ENCODE measurements at regions not wholly inside any gene's neighbourhood (a gene's known extent, or its start where the extent isn't known, plus 50 kb on each side); places are given as distances from the start of the nearest gene placed in this dataset.

DNA sequence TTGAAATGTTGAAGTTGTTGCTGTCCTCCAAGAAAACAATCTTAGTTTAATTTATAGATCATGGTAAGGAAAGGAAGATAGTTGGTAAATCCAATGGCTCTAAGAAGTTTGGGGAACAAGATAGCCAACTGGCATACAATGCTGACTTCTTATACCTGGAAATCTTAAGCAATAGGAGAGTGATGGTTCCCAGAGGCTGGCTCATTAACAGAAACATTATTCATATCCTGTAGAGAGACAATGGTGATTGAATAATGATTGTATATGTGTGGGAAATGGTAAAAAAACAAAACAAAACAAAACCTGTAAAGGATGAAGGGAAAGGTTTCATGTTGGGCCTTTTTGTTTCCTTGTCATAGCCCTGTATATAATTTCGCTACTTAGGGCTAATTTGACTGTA is 174.9 kb upstream of the CTSO start:
- H3K4me2 ChIP-seq (ENCODE audit: low read depth, low read length, poor library complexity, severe bottlenecking), result no peak overlapping the region
- no peaks in the 10 kb centered on the region for H3K9me3 ChIP-seq (ENCODE audit: insufficient read depth, low read length)
- no peaks in the 10 kb centered on the region for H3F3A ChIP-seq (ENCODE audit: insufficient read depth)
- no peak overlapping the region for H2AFZ ChIP-seq (ENCODE audit: low read depth, low read length, severe bottlenecking)
- no peaks in the 10 kb centered on the region for H3K36me3 ChIP-seq (ENCODE audit: low read length)
- H3K9me2 ChIP-seq (replicated peaks; ENCODE audit: insufficient read depth, low read length), result no peaks in the 10 kb centered on the region
- no peak overlapping the region for H3K4me3 ChIP-seq (ENCODE audit: insufficient read depth, low read length, poor library complexity, severe bottlenecking)
- no peak overlapping the region for H3K9ac ChIP-seq (ENCODE audit: low read length)
- H3K27me3 ChIP-seq (ENCODE audit: low read length), result no peaks in the 10 kb centered on the region
- TF ChIP-seq, protein P1, sequence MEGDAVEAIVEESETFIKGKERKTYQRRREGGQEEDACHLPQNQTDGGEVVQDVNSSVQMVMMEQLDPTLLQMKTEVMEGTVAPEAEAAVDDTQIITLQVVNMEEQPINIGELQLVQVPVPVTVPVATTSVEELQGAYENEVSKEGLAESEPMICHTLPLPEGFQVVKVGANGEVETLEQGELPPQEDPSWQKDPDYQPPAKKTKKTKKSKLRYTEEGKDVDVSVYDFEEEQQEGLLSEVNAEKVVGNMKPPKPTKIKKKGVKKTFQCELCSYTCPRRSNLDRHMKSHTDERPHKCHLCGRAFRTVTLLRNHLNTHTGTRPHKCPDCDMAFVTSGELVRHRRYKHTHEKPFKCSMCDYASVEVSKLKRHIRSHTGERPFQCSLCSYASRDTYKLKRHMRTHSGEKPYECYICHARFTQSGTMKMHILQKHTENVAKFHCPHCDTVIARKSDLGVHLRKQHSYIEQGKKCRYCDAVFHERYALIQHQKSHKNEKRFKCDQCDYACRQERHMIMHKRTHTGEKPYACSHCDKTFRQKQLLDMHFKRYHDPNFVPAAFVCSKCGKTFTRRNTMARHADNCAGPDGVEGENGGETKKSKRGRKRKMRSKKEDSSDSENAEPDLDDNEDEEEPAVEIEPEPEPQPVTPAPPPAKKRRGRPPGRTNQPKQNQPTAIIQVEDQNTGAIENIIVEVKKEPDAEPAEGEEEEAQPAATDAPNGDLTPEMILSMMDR (IDR thresholded peaks at IDR 0.05; ENCODE audit: insufficient read depth, low read length, poor library complexity, severe bottlenecking), result no peak
- TF ChIP-seq EZH2phosphoT487 (conservative IDR thresholded peaks at IDR 0.05; ENCODE audit: low read length), result no peak
- H3K27ac ChIP-seq (ENCODE audit: low read depth, low read length), result no peak overlapping the region
- H4K20me1 ChIP-seq (ENCODE audit: low read depth, low read length), result no peaks in the 10 kb centered on the region
- H3K79me2 ChIP-seq (ENCODE audit: insufficient read depth, low read length), result no peaks in the 10 kb centered on the region

DNA sequence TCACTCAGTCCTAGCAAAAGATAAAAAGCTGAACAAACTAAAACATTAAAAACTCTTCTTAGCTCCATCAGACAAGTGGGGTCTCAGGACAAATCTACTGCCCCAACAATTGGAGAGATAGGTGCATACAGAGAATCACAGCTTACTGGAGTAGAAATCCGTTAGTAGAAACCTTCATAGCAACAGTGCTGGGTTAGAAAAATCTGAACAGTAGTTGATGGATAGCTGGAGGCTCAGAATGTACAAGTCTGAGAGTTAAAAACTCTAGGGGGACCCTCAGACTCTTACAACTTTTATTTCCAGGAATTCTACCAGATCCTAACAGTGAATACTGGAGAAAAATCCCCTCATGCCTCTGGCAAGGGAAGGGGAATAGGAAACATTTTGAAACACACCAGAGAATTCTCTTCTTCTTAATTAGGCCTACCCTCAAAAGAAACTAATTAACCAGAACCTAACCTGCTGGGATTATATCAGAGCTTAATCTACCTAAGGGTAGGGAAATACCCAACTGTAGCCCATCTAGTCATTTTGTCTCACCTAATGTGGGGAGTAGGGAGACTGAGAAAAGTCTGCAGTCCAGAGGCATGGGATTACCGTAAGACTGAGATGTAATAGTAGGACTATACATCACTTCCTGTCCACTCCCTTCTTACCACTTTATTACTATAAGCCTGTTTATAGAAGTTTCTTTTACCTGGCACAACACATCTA is 165.0 kb upstream of the CTSO start:
- H3F3A ChIP-seq (ENCODE audit: insufficient read depth), result no peaks in the 10 kb centered on the region
- no peaks in the 10 kb centered on the region for H4K20me1 ChIP-seq (ENCODE audit: low read depth, low read length)
- no peak overlapping the region for H3K27ac ChIP-seq (ENCODE audit: low read depth, low read length)
- no peak overlapping the region for H3K9ac ChIP-seq (ENCODE audit: low read length)
- H2AFZ ChIP-seq (ENCODE audit: low read depth, low read length, severe bottlenecking), result no peak overlapping the region
- no peaks in the 10 kb centered on the region for H3K9me2 ChIP-seq (replicated peaks; ENCODE audit: insufficient read depth, low read length)
- H3K9me3 ChIP-seq (ENCODE audit: insufficient read depth, low read length), result no peaks in the 10 kb centered on the region
- H3K36me3 ChIP-seq (ENCODE audit: low read length), result no peaks in the 10 kb centered on the region
- H3K79me2 ChIP-seq (ENCODE audit: insufficient read depth, low read length), result no peaks in the 10 kb centered on the region
- no peaks in the 10 kb centered on the region for H3K27me3 ChIP-seq (ENCODE audit: low read length)
- H3K4me2 ChIP-seq (ENCODE audit: low read depth, low read length, poor library complexity, severe bottlenecking), result no peak overlapping the region
- no peak for TF ChIP-seq EZH2phosphoT487 (conservative IDR thresholded peaks at IDR 0.05; ENCODE audit: low read length)
- TF ChIP-seq, protein P1 (IDR thresholded peaks at IDR 0.05; ENCODE audit: insufficient read depth, low read length, poor library complexity, severe bottlenecking), result no peak
- no peak overlapping the region for H3K4me3 ChIP-seq (ENCODE audit: insufficient read depth, low read length, poor library complexity, severe bottlenecking)

DNA sequence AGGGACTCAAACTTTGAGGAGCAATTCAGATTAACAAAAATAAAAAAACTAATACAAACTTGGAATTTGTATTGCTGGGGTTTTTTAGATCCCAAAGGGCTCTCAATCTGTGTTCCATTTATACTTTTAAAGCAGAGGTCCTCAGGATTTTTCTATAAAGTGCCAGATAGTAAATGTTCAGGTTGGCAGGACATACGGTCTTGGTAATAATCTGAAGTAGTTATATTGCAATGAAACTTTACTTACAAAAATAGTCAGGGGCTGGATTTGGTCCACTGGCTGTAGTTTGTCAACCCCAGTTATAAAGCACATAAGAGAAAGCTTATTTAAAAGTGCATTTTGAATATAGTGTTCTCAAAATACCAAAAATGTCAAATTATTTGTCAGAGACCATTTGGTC is 164.1 kb upstream of the CTSO start:
- no peaks in the 10 kb centered on the region for H3K36me3 ChIP-seq (ENCODE audit: low read length)
- H3K79me2 ChIP-seq (ENCODE audit: insufficient read depth, low read length), result no peaks in the 10 kb centered on the region
- no peaks in the 10 kb centered on the region for H4K20me1 ChIP-seq (ENCODE audit: low read depth, low read length)
- TF ChIP-seq, protein P1 (IDR thresholded peaks at IDR 0.05; ENCODE audit: insufficient read depth, low read length, poor library complexity, severe bottlenecking), result no peak
- no peak for TF ChIP-seq EZH2phosphoT487 (conservative IDR thresholded peaks at IDR 0.05; ENCODE audit: low read length)
- H3K9ac ChIP-seq (ENCODE audit: low read length), result no peak overlapping the region
- H3K27me3 ChIP-seq (ENCODE audit: low read length), result no peaks in the 10 kb centered on the region
- H3F3A ChIP-seq (ENCODE audit: insufficient read depth), result no peaks in the 10 kb centered on the region
- no peak overlapping the region for H2AFZ ChIP-seq (ENCODE audit: low read depth, low read length, severe bottlenecking)
- H3K27ac ChIP-seq (ENCODE audit: low read depth, low read length), result no peak overlapping the region
- H3K9me3 ChIP-seq (ENCODE audit: insufficient read depth, low read length), result no peaks in the 10 kb centered on the region
- H3K9me2 ChIP-seq (replicated peaks; ENCODE audit: insufficient read depth, low read length), result no peaks in the 10 kb centered on the region
- H3K4me3 ChIP-seq (ENCODE audit: insufficient read depth, low read length, poor library complexity, severe bottlenecking), result no peak overlapping the region
- H3K4me2 ChIP-seq (ENCODE audit: low read depth, low read length, poor library complexity, severe bottlenecking), result no peak overlapping the region
